ENCODE measurements at regions not wholly inside any gene's neighbourhood (a gene's known extent, or its start where the extent isn't known, plus 50 kb on each side); places are given as distances from the start of the nearest gene placed in this dataset.

DNA sequence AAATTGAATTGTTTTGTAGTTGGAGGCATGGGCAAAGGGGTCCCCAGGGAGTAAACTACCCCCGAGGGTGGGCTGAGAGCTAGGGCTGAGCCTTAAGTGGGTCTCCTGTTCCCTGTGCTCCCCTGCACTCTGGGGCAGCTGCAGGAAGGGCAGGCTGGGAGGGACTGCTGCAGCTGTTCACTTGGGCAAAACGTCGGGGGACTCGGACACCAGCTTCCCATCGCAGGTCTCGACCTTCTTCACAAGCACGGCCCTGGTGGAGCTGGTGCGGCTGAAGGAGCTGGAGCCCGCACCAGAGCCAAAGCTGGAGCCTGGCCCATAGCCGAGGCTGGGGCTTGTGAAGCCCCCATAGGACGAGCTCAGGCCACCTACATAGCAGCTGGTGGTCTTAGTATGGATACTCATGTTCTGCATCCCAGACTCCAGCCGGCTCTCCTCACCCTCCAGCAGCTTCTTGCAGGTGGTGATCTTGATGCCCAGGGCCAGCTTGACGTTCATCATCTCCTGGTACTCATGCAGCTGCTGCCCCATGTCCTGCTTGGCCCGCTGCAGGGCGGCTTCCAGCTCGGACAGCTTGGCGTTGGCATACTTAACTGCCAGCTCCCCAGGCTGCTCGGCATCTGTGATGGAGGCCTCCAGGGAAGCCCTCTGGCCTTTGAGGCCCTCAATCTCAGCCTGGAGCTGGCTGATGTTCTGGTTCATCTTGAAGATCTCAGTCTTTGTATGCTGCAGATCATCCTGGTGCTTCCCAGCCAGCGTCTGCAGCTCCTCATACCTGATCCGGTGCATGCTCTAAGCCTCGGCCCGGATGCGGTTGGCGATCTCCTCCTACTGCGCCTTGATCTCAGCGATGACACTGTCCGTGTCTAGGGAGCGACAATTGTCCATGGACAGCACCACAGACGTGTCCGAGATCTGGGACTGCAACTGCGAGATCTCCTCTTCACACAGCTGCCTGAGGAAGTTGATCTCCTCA is 423.5 kb upstream of the ARPP21 start:
- TF ChIP-seq POLR2A (IDR thresholded peaks at IDR 0.05): no peak
- TF ChIP-seq, protein P1, sequence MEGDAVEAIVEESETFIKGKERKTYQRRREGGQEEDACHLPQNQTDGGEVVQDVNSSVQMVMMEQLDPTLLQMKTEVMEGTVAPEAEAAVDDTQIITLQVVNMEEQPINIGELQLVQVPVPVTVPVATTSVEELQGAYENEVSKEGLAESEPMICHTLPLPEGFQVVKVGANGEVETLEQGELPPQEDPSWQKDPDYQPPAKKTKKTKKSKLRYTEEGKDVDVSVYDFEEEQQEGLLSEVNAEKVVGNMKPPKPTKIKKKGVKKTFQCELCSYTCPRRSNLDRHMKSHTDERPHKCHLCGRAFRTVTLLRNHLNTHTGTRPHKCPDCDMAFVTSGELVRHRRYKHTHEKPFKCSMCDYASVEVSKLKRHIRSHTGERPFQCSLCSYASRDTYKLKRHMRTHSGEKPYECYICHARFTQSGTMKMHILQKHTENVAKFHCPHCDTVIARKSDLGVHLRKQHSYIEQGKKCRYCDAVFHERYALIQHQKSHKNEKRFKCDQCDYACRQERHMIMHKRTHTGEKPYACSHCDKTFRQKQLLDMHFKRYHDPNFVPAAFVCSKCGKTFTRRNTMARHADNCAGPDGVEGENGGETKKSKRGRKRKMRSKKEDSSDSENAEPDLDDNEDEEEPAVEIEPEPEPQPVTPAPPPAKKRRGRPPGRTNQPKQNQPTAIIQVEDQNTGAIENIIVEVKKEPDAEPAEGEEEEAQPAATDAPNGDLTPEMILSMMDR (IDR thresholded peaks at IDR 0.05): no peak

Measured in tibial nerve (tissue), 3 donors.